Activated gamma-delta T cell treated with anti-CD3 and anti-CD28 coated beads, Interleukin-2, amount 50 U/mL, for 16 hours (primary cell): ENCODE measurements at regions not wholly inside any gene's neighbourhood (a gene's known extent, or its start where the extent isn't known, plus 50 kb on each side); places are given as distances from the start of the nearest gene placed in this dataset.
"Not testable (repeated sequence)": the region's sequence is repeated elsewhere in the genome, so short reads cannot be mapped to it uniquely, and the experiment has no call there.

Experiments
- DNase-seq: peaks from one replicate; pipeline ENCODE4 v3.0.0-alpha.2; 2020; ENCODE audit warnings: low read depth

DNA sequence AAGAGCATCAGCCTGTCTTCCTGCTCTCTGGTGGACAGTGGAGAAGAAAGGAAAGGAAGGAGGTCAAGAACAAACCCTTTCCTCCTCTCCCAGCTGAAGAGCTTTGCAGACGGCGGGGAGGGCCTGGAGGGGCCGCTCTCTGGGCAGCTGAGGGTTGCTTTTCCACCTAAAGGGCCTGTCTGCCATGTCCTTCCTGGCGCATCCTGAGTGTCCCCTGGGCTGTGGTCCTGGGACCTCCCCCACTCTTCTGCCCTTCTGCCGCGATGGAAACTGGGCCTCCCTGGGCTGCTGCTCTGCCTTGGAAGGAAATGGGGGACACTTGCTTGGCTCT lies 107.0 kb downstream of the ETS2 start:
- DNase-seq: no peak

- no peak for DNase-seq
Observed at GRCh38 chr21:38912102-38912629, 106.4 kb downstream of the ETS2 start.

DNA sequence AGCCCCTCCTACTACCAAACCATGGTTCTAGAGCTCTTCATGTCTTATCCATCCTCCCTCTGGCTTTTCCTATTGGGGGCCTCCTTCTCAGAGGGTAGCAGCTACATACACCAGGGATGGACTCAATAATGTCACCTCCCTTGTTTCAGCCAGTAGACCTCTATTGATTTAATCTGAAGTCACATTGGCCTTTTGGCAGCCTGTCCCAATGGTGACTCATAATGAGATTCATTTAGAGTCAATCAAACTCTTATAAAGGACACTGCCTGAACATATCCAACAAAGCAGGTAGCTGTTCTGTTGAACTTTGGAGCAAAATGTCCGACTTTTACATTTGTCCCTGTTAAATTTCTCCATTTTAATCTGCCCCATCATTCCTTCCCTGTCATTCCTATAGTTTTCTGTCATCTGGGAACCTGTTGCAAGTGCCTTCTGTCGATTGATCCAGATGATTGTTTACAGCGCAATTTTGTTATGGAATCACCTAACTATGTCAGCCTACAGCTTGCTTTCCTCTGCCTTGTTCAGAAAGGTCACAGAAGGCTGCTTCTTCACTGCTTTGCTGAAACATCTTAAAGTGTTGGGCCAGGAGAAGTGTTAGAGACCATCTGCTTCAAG lies 105.9 kb downstream of the ETS2 start:
- no peak for DNase-seq

DNA sequence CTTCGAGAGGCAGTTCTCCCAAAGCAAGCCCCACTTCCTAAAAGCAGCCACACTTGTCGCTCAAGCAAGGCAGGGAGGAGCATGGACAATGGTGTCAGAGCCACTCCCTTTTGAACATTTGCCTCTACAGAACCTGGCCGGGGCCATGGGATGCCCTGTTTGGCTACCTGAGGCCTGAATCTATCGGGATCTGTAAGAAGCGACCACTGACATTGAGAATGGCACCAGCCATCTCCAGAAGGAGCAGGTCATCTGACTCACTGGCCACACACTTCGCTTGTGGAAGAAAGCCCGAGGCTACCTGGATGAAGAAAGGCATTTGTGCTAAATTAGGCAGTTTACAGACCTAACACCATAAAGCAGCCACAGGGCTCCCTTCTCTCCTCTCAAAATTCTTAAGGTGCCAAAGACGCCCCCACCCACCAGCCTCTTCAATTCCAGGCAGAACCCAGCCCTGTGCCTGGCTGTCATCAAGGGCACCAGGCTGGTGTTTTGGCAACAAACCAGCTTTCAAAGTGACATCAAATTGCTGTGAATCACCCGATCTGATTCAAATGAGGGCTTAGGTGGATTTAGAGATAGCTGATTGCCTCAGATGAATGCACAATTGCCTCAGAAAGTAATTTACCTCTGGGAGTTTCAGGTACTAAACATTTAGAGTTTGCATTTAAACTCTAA lies 104.8 kb downstream of the ETS2 start:
- no peak for DNase-seq

DNA sequence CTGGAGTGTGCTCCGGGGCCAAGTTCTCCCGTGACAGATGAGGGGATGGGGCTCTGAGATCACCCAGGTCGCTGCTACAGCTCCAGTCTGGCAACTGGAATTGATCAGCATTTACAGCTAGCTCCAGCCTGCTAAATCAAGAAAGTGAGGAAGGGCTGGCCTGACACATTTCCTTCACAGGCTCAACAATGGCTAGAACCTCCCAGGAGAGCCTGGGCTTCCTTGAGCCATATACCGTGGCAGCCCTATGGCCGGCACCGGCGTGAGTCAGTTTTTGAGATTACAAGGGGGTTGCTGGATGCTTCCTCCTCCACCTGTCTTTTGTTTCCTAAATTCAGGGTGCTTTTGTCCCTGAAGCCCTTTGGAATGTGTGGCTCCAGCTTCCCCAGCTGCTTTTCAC lies 104.2 kb downstream of the ETS2 start:
- no peak for DNase-seq

DNA sequence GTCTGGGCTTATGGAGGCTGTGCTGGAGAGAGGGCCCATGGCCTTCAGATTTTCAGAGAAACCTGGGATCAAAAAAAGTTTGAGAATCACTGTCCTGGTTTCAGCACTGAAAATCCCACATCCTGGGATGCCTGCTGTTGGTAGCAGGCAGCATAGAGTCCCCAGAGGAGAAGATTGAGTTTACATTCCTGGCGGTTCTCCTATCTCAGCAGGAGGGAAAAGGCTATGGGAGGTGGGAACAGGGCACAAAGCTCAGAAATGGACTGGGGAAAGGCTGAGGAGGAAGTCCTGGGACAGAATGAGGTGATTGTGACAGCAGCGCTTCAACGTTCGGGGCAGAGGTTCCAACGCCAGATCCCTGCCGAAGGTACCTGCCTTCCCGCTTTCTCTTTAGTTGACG lies 103.4 kb downstream of the ETS2 start:
- DNase-seq: no peak

DNA sequence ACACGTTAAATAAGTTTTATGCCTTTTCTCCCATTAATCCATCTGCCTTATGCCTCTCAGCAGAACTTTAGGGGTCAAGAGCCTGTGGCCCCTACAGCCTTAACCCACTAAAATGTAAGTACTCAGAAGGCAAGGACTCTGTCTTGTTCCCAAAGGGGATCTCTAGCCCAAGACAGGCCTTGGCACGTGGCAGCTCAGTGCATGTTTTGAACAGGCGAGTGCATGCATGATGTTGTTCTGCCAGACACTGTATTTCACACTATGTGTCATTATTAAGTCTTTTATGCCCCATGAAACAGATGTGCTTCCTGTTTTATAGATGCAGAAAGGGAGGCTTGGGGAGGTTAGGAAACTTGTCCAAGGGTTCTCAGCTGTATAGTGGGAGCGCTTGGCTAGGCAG lies 102.8 kb downstream of the ETS2 start:
- no peak for DNase-seq

DNA sequence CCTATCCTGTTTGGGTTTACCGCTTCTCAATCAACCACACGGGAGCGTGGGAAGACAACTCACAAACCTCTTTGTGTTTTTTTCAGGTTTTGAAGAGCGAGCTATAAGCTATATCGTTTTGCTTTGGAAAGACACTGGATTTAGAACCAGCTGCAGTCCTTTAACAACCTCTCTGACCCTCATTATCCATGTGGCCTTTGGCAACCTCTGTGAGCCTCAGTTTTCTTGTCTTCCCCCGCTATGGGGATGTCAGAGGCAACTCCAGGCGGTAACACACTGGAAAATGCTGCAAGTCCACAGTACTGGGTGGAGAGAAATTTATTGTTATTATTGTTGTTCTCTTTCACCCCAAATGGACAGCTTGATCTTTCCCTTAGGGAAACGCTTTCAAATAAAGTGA lies 100.0 kb downstream of the ETS2 start:
- DNase-seq: no peak

DNA sequence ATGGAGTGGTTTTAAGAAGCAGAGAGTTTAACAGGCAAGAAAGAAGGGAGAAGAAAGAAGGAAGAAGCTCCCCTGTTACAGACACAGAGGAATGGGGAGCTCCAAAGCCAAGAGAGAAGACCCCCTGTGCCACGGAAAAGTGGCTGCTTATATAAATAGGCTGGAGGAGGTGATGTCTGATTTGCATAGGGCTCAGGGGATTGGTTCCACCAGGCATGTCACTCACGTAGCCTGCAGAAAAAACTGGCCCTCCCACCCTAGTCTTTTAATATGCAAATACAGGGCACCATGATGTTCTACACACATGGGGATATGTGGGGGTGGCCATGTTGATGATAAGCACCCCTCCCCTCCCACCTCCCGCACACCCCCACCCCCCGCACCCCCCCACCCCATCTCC lies 99.6 kb downstream of the ETS2 start:
- no peak for DNase-seq

DNA sequence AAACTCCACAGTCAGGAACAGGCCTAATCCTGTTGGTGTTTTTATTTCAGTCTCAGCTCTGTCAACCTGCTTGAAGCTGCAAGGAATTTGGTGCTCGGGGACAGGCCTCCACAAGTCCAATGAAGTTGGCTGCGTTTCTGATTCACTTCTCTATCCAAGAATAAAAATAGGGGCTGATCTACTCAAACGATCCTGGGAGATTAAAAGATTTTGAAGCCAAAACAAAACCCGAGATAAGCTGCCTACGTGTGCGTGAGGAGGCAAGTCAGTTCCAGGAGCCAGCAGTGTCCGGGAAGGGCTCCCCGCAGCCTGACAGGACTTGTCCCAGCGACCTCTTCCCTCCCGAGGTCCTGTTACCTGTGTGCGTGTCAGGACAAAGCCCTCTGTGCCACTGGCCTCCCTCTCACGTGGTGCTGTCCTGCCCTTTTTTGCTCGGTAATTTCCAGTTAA lies 98.0 kb downstream of the ETS2 start:
- DNase-seq: no peak

- DNase-seq: no peak
Observed at GRCh38 chr21:38902608-38903445, 97.1 kb downstream of the ETS2 start.

GRCh38 chr21:38900499-38900898 lies 94.8 kb downstream of the ETS2 start:
- DNase-seq: no peak

GRCh38 chr21:38899985-38900384 lies 94.3 kb downstream of the ETS2 start:
- not testable (repeated sequence) for DNase-seq

DNA sequence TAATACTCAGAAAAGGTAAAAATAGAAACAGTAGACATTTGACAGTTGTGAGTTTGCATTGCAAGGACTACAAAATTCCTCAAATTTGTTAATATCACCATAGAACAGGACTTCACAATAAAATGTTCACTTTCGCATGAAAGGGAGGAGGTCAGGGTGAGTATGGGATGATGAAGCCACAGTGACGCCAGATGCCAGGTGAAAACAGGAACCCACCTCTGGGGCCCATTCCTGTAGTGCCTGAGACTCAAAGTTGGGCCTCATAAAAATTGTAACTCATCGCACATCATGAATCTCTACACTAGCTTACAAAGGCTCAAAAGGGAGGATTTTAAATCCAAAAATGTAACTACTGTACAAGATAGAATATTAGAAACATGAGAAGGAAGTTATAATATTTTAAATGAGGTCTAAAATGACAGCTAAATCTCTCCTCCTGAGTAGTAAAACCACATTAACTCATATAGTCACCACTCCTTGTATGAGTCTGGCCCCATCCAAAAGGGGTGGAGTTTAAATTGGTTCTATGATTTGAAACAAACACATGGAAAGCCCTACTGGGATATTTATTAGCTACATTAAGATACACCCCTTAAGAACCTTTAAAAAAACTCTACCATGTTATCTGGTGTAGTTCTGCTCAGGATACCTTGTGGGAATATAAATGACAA lies 93.7 kb downstream of the ETS2 start:
- no peak for DNase-seq

GRCh38 chr21:38898422-38899096 lies 92.8 kb downstream of the ETS2 start:
- DNase-seq: no peak

GRCh38 chr21:38897532-38898421 lies 92.0 kb downstream of the ETS2 start:
- DNase-seq: no peak

DNA sequence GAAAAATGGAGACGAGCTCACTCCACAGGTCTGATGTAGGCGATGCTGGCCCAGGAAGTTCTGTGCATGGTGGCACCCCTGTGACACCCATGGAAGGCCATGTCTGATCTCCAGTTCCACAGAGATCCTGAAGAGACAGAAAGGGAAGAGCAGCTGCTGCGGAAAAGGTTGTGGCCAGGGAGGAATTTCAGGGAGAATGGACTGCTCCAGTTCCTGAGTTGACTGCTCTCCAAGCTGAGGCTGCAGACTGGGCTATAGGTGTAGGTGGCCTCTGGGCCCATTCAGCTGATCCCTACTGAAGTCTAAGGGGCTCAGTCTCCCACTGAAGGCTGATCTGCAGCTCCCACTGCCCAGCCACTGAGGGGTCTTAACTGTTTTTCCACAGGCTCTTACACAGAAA lies 89.2 kb downstream of the ETS2 start:
- no peak for DNase-seq

- no peak for DNase-seq
Observed at GRCh38 chr21:38888991-38889561, 83.3 kb downstream of the ETS2 start.

GRCh38 chr21:38887749-38888148 lies 82.0 kb downstream of the ETS2 start:
- no peak for DNase-seq

GRCh38 chr21:38887062-38887686 lies 81.4 kb downstream of the ETS2 start:
- DNase-seq: no peak
